ENCODE measurements at regions not wholly inside any gene's neighbourhood (a gene's known extent, or its start where the extent isn't known, plus 50 kb on each side); places are given as distances from the start of the nearest gene placed in this dataset.

DNA sequence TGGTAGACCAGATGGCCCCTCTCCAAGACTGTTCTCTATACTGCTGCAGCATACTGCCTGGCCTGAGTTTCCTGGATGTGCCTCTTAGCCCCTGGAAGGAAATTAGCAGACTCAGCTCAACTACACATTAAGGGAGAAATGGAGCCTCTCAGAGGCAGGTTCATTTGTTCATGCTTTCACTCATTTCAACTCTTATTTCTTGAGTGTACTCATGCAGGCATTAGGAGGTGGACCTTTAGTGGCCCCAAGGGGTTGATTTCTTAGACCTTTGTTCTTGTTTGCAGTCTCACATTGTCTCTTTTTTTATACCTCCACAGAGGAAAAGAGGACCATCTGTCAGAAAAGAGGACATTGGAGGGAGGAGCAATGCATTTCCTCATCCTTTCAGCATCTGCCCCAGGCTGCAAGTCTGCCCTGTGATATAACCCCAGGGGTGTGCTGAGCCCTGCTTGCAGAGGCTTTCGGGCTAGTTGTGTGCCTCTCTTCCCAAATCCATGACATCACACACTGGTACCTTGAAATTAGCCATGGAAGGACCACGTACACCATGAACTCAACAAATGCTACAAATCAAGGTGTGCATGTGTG lies 456.2 kb downstream of the CD83 start (continued):
- no peak for TF ChIP-seq SIN3A (IDR thresholded peaks at IDR 0.05; ENCODE audit: borderline replicate concordance, low read depth, low read length)
- no peak for TF ChIP-seq IRF3 (IDR thresholded peaks at IDR 0.05; ENCODE audit: low read depth, low read length)
- no peak for TF ChIP-seq GABPA (IDR thresholded peaks at IDR 0.05; ENCODE audit: low read depth)

DNA sequence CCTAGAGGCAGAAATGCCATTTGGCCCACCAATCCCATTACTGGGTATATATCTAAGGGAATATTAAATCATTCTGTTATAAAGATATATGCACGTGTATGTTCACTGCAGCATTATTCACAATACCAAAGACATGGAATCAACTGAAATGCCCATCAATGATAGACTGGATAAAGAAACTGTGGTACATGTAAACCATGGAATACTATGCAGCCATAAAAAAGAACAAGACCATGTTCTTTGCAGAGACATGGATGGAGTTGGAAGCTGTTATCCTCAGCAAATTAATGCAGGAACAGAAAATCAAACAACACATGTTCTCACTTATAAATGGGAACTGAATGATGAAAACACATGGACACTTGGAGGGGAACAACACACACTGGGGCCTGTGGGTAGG lies 458.4 kb downstream of the CD83 start:
- no peaks in the 10 kb centered on the region for H3K9me2 ChIP-seq
- ChIA-PET CTCF (interaction anchor here (1.0 kb wide), 1 partner anchor 22 kb away, joined by 3 read pairs; no protein-coding TSS in a partner anchor), POLR2A (no interaction called here)
- WGBS (ENCODE audit: low lambda C conversion rate), result 18% methylated on average over 1 of the region's 1 CpG
- H3K4me3 ChIP-seq (ENCODE audit: low read depth in 2 of 2, low read length in 1 of 2), result no peak overlapping the region
- no peaks in the 10 kb centered on the region for H4K20me1 ChIP-seq (ENCODE audit: insufficient read depth)
- no peak overlapping the region for H3K4me2 ChIP-seq
- no peaks in the 10 kb centered on the region for H3K36me3 ChIP-seq (replicated peaks in 1 of 2; ENCODE audit: control insufficient read depth in 1 of 2, insufficient read depth in 2 of 2, low read length in 1 of 2)
- H3K9me3 ChIP-seq, result no peaks in the 10 kb centered on the region
- H2AFZ ChIP-seq (ENCODE audit: low read depth), result no peak overlapping the region
- H3K27me3 ChIP-seq (ENCODE audit: insufficient read depth), result no peaks in the 10 kb centered on the region
- no peaks in the 10 kb centered on the region for H3F3A ChIP-seq (replicated peaks; ENCODE audit: insufficient read depth)
- TF ChIP-seq, protein P1, sequence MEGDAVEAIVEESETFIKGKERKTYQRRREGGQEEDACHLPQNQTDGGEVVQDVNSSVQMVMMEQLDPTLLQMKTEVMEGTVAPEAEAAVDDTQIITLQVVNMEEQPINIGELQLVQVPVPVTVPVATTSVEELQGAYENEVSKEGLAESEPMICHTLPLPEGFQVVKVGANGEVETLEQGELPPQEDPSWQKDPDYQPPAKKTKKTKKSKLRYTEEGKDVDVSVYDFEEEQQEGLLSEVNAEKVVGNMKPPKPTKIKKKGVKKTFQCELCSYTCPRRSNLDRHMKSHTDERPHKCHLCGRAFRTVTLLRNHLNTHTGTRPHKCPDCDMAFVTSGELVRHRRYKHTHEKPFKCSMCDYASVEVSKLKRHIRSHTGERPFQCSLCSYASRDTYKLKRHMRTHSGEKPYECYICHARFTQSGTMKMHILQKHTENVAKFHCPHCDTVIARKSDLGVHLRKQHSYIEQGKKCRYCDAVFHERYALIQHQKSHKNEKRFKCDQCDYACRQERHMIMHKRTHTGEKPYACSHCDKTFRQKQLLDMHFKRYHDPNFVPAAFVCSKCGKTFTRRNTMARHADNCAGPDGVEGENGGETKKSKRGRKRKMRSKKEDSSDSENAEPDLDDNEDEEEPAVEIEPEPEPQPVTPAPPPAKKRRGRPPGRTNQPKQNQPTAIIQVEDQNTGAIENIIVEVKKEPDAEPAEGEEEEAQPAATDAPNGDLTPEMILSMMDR (IDR thresholded peaks at IDR 0.05), result no peak
- TF ChIP-seq FOXM1 (IDR thresholded peaks at IDR 0.05; ENCODE audit: low read depth) (no peak), EP300 (IDR thresholded peaks at IDR 0.05; ENCODE audit: borderline replicate concordance in 1 of 2, low read depth in 1 of 2, low read length in 1 of 2) (no peak), JUND (IDR thresholded peaks at IDR 0.05) (no peak), RXRA (IDR thresholded peaks at IDR 0.05; ENCODE audit: borderline replicate concordance, low read depth) (no peak), ELF1 (IDR thresholded peaks at IDR 0.05) (no peak), SIN3A (IDR thresholded peaks at IDR 0.05; ENCODE audit: borderline replicate concordance, low read depth, low read length) (no peak), SMC3 (IDR thresholded peaks at IDR 0.05; ENCODE audit: low read depth, low read length) (no peak), RAD21 (IDR thresholded peaks at IDR 0.05; ENCODE audit: low read length) (no peak), MEF2A (IDR thresholded peaks at IDR 0.05; ENCODE audit: borderline replicate concordance, low read depth) (no peak), IRF3 (IDR thresholded peaks at IDR 0.05; ENCODE audit: low read depth, low read length) (no peak), TEAD4 (IDR thresholded peaks at IDR 0.05; ENCODE audit: borderline replicate concordance, insufficient read depth) (no peak), TCF12 (IDR thresholded peaks at IDR 0.05) (no peak), NRF1 (IDR thresholded peaks at IDR 0.05; ENCODE audit: low read depth, low read length) (no peak)
- TF ChIP-seq, protein P2, sequence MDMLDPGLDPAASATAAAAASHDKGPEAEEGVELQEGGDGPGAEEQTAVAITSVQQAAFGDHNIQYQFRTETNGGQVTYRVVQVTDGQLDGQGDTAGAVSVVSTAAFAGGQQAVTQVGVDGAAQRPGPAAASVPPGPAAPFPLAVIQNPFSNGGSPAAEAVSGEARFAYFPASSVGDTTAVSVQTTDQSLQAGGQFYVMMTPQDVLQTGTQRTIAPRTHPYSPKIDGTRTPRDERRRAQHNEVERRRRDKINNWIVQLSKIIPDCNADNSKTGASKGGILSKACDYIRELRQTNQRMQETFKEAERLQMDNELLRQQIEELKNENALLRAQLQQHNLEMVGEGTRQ (IDR thresholded peaks at IDR 0.05; ENCODE audit: borderline replicate concordance, low read depth, low read length), result no peak
- TF ChIP-seq, protein P3, sequence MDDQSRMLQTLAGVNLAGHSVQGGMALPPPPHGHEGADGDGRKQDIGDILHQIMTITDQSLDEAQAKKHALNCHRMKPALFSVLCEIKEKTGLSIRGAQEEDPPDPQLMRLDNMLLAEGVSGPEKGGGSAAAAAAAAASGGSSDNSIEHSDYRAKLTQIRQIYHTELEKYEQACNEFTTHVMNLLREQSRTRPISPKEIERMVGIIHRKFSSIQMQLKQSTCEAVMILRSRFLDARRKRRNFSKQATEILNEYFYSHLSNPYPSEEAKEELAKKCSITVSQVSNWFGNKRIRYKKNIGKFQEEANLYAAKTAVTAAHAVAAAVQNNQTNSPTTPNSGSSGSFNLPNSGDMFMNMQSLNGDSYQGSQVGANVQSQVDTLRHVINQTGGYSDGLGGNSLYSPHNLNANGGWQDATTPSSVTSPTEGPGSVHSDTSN (IDR thresholded peaks at IDR 0.05), result no peak
- TF ChIP-seq, protein P4, sequence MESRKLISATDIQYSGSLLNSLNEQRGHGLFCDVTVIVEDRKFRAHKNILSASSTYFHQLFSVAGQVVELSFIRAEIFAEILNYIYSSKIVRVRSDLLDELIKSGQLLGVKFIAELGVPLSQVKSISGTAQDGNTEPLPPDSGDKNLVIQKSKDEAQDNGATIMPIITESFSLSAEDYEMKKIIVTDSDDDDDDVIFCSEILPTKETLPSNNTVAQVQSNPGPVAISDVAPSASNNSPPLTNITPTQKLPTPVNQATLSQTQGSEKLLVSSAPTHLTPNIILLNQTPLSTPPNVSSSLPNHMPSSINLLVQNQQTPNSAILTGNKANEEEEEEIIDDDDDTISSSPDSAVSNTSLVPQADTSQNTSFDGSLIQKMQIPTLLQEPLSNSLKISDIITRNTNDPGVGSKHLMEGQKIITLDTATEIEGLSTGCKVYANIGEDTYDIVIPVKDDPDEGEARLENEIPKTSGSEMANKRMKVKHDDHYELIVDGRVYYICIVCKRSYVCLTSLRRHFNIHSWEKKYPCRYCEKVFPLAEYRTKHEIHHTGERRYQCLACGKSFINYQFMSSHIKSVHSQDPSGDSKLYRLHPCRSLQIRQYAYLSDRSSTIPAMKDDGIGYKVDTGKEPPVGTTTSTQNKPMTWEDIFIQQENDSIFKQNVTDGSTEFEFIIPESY (IDR thresholded peaks at IDR 0.05; ENCODE audit: borderline replicate concordance, low read depth), result no peak
- DNase-seq, result no peak
- no peak overlapping the region for H3K9ac ChIP-seq
- no peaks in the 10 kb centered on the region for H3K4me1 ChIP-seq (ENCODE audit: control insufficient read depth in 1 of 2, insufficient read depth in 2 of 2, low read depth in 1 of 2, low read length in 1 of 2)
- no peak overlapping the region for H3K27ac ChIP-seq (ENCODE audit: low read depth in 2 of 2, low read length in 1 of 2)
- H3K79me2 ChIP-seq (ENCODE audit: insufficient read depth), result no peaks in the 10 kb centered on the region

Data from SK-N-SH (cell line).